Psoas muscle (tissue), 7 donors: ENCODE measurements at regions not wholly inside any gene's neighbourhood (a gene's known extent, or its start where the extent isn't known, plus 50 kb on each side); places are given as distances from the start of the nearest gene placed in this dataset.

Experiments
- ATAC-seq, 4 donors: fragments of 200-7000 bp; cut with Tn5 transposase; one replicate each; pipeline ENCODE4 v1.9.1; 2020; ENCODE audit warnings: moderate library complexity in 3 of 4, mild to moderate bottlenecking in 2 of 4
- DNase-seq, 2 donors: peaks; one replicate each; pipeline ENCODE4 v3.0.0-alpha.2; 2020
- H3K27ac ChIP-seq: fragments of 200-600 bp; one replicate; pipeline ENCODE4 v1.8.0; 2022
- H3K27me3 ChIP-seq, 3 donors: fragments of 200-600 bp in 1 of 3; one replicate each; pipeline versions ENCODE4 v1.6.1 to v1.8.0; 2013 to 2022; ENCODE audit warnings: low read length in 2 of 3, mild to moderate bottlenecking in 2 of 3, moderate library complexity in 1 of 3; ENCODE audit not compliant: insufficient read depth in 3 of 3
- H3K36me3 ChIP-seq, 2 donors: fragments of 200-600 bp in 1 of 2; one replicate each; pipeline versions ENCODE4 v1.6.1 to v1.8.0; 2013 to 2022; ENCODE audit warnings: low read depth in 1 of 2, mild to moderate bottlenecking in 1 of 2, moderate library complexity in 1 of 2; ENCODE audit not compliant: insufficient read depth in 1 of 2
- H3K4me1 ChIP-seq: fragments of 200-600 bp; one replicate; pipeline ENCODE4 v1.8.0; 2022
- H3K4me3 ChIP-seq: fragments of 200-600 bp; one replicate; pipeline ENCODE4 v1.8.0; 2022; ENCODE audit warnings: mild to moderate bottlenecking
- H3K9me3 ChIP-seq: fragments of 200-600 bp; one replicate; pipeline ENCODE4 v1.8.0; 2022
- CTCF ChIP-seq: fragments of 200-600 bp; IDR thresholded peaks from one replicate; pipeline ENCODE4 v1.8.0; 2022; ENCODE audit warnings: antibody characterized with exemption
- WGBS, 3 donors: extraction: QIAGEN DNeasy Blood & Tissue Kit; methylation state at CpG; one replicate each; pipeline versions ENCODE4 v1.1.6 to v1.1.7; 2013; 5-methylcytosine and 5-hydroxymethylcytosine counted together
- intact Hi-C, 2 donors: fragments of 100-400 bp; cut with DNase I; formaldehyde crosslinking; loops; one replicate each; pipeline versions ENCODE4 v1.11.0 to v1.14.2; 2022
- donor health status: healthy with polysubstance abuse.
- donor health status: DM: no; HTN: no; CAD: no; lungs with moderate emphysema.
- donor health status: Bipolar disorder and iron deficiency.
- donor health status: healthy.
- donor health status: DM: yes; HTN: yes; CAD: no.
- donor health status: DM: no; HTN: no; CAD: no.
- donor health status: DM: yes; HTN: yes; CAD: no.

- Histone ChIP-seq H3K4me1 (no peaks in the 10 kb centered on the region), H3K27me3 (peaks cover 4 to 43% (median 8%) of the 10 kb centered on the region in 3 donors), H3K27ac (no peak overlapping the region), H3K9me3 (no peaks in the 10 kb centered on the region), H3K36me3 (no peaks in the 10 kb centered on the region), H3K4me3 (no peak overlapping the region)
- intact Hi-C loops = no loop called here
- ATAC-seq (no peak), DNase-seq (no peak)
- 69 to 73% (median 71%) methylated on average over 11 of the region's 11 CpGs for WGBS, 3 donors
- TF ChIP-seq CTCF = no peak
Measured at GRCh38 chr16:86448306-86448890, 61.9 kb upstream of the FOXF1 start.

GRCh38 chr16:86449446-86450095, 60.8 kb upstream of the FOXF1 start:
- Histone ChIP-seq H3K9me3 (no peaks in the 10 kb centered on the region), H3K27ac (no peak overlapping the region), H3K36me3 (no peaks in the 10 kb centered on the region), H3K4me1 (no peaks in the 10 kb centered on the region), H3K27me3 (peaks cover 4 to 40% (median 8%) of the 10 kb centered on the region in 3 donors), H3K4me3 (no peak overlapping the region)
- no peak for TF ChIP-seq CTCF
- WGBS, 3 donors = 27 to 33% (median 28%) methylated on average over 16 of the region's 16 CpGs
- no peak for DNase-seq
- intact Hi-C loops = no loop called here
- ATAC-seq = no peak

- no peak overlapping the region for H3K4me3 ChIP-seq
- no peaks in the 10 kb centered on the region for H3K36me3 ChIP-seq
- TF ChIP-seq CTCF = no peak
- no peaks in the 10 kb centered on the region for H3K4me1 ChIP-seq
- no peak for DNase-seq
- ATAC-seq = no peak
- H3K9me3 ChIP-seq = no peaks in the 10 kb centered on the region
- H3K27ac ChIP-seq = no peak overlapping the region
- 83 to 94% (median 91%) methylated on average over 2 of the region's 2 CpGs for WGBS, 3 donors
- peaks cover 4 to 38% (median 7%) of the 10 kb centered on the region in 3 donors for H3K27me3 ChIP-seq
- intact Hi-C loops = no loop called here
Measured at GRCh38 chr16:86450691-86451090, 59.6 kb upstream of the FOXF1 start.

- ATAC-seq (no peak), DNase-seq (peak in 1 of 2 donors; percentile 33)
- 40 to 61% (median 48%) methylated on average over 2 of the region's 2 CpGs for WGBS, 3 donors
- peaks cover 4 to 38% (median 6%) of the 10 kb centered on the region in 3 donors for H3K27me3 ChIP-seq
- no peaks in the 10 kb centered on the region for H3K9me3 ChIP-seq
- intact Hi-C loops = no loop called here
- no peak overlapping the region for H3K4me3 ChIP-seq
- no peaks in the 10 kb centered on the region for H3K4me1 ChIP-seq
- no peak overlapping the region for H3K27ac ChIP-seq
- H3K36me3 ChIP-seq = no peaks in the 10 kb centered on the region
- no peak for TF ChIP-seq CTCF
Measured at GRCh38 chr16:86452451-86452850, 57.9 kb upstream of the FOXF1 start.
